Fibroblast of lung (primary cell): ENCODE measurements at regions not wholly inside any gene's neighbourhood (a gene's known extent, or its start where the extent isn't known, plus 50 kb on each side); places are given as distances from the start of the nearest gene placed in this dataset.

Experiments
- EZH2 ChIP-seq: IDR thresholded peaks from 2 replicates; pipeline ENCODE4 v1.5.1; 2012; ENCODE audit warnings: low read length, control low read depth, mild to moderate bottlenecking; ENCODE audit errors: missing control alignments
- TF ChIP-seq, protein P1 (sequence below), 2 donors: IDR thresholded peaks in 1 of 2; conservative IDR thresholded peaks in 1 of 2; 1 replicate in 1 of 2; 2 replicates in 1 of 2; pipeline ENCODE4 v1.5.1; 2011 to 2012; ENCODE audit warnings: low read length in 2 of 2, control low read depth in 1 of 2, inconsistent platforms in 1 of 2, low read depth in 1 of 2, mild to moderate bottlenecking in 1 of 2

DNA sequence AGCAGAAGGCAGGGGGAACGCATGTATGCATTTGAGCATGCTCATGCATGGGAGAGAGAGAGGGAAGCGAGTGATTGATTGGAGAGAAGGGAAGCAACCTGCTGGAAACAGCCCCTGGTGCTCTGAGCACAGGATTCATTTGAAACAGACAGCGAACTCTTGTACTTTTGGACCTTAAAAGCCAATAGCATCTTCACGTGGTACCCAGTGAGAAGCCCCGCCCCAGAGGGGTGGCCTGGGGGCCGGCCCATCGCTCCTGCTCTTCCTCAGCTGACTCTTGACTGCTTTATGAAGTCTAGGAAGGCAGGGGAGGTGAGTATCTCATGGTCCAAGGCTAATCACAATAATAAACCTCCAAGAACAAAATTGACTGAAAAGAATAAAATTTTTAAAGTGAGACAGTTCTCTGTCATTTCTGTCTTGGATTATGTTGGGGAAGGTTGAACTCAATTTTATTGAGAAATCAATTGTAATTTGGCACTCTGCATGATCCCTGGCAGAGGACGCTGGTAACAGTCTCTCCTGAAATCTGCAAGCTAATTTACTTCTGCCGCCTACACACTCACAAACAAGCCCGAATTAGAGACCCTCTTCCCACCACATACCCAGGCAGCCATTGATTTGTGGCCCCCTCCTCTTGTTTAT lies 168.2 kb upstream of the PPARGC1A start:
- TF ChIP-seq, protein P1, sequence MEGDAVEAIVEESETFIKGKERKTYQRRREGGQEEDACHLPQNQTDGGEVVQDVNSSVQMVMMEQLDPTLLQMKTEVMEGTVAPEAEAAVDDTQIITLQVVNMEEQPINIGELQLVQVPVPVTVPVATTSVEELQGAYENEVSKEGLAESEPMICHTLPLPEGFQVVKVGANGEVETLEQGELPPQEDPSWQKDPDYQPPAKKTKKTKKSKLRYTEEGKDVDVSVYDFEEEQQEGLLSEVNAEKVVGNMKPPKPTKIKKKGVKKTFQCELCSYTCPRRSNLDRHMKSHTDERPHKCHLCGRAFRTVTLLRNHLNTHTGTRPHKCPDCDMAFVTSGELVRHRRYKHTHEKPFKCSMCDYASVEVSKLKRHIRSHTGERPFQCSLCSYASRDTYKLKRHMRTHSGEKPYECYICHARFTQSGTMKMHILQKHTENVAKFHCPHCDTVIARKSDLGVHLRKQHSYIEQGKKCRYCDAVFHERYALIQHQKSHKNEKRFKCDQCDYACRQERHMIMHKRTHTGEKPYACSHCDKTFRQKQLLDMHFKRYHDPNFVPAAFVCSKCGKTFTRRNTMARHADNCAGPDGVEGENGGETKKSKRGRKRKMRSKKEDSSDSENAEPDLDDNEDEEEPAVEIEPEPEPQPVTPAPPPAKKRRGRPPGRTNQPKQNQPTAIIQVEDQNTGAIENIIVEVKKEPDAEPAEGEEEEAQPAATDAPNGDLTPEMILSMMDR (conservative IDR thresholded peaks at IDR 0.05 in 1 of 2, IDR thresholded peaks at IDR 0.05 in 1 of 2; ENCODE audit: low read depth in 1 of 2, low read length in 2 of 2), result no peak
- no peak for TF ChIP-seq EZH2
